HG03159 (cell line): ENCODE measurements at regions not wholly inside any gene's neighbourhood (a gene's known extent, or its start where the extent isn't known, plus 50 kb on each side); places are given as distances from the start of the nearest gene placed in this dataset.
"Not testable (repeated sequence)": the region's sequence is repeated elsewhere in the genome, so short reads cannot be mapped to it uniquely, and the experiment has no call there.

ENCODE experiments used
- ATAC-seq: cut with Tn5 transposase; IDR thresholded peaks from one replicate; pipeline ENCODE4 v1.9.1; 2021; ENCODE audit warnings: mild to moderate bottlenecking, moderate library complexity; ENCODE audit not compliant: unreplicated experiment

DNA sequence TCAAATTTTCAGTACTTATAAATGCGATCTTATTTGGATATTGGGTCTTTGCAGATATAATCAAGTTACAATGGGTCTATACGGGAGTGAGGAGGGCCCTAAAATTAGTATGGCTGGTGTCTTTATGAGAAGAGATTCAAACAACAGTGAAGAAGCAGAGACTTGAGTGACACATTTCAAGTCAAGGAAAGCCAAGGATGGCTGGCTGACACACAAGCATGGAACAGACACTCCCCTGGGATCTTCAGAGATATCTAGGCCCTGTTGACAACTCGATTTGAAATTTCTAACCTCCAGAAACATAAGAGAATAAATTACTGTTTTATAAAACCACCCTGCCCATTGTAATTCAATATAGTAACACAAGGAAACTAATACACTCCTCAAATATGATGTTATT lies 1886.0 kb upstream of the PCDH7 start:
- no peak for ATAC-seq

DNA sequence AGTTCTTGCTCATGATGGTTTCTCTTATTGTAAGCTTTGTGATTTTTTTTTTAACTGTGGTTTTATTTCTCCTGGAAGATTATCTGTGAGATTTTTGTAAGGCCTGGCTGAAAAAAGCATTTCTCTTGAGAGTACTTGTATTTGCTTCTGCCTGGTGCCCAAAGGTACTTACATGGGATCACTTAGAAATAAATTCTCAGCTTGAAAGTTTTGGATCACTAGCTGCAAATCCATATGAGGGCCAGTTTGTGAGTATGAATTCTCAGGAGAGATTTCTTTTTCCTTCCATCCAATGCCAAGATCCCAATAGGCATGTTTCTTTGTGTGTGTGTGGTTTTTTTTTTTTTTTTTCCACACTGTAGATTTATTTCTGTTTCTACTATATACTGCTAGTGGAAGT lies 1884.7 kb upstream of the PCDH7 start:
- no peak for ATAC-seq

DNA sequence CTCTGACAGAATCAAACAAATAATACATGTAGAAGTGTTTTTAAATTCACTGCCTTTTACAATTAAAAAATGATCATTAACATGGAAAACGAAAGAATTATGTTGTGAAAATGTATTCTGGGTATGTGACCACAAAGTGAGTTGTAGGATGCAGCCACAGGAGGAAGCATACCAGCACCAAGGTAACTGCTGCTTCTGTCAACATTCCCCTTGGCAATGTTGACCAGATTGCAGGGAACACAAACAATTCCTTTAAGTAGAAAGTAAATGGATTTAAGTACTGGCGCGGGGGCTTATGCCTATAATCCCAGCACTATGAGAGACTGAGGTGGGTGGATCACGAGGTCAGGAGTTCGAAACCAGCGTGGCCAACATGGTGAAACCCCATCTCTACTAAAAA lies 1877.9 kb upstream of the PCDH7 start:
- ATAC-seq = no peak

DNA sequence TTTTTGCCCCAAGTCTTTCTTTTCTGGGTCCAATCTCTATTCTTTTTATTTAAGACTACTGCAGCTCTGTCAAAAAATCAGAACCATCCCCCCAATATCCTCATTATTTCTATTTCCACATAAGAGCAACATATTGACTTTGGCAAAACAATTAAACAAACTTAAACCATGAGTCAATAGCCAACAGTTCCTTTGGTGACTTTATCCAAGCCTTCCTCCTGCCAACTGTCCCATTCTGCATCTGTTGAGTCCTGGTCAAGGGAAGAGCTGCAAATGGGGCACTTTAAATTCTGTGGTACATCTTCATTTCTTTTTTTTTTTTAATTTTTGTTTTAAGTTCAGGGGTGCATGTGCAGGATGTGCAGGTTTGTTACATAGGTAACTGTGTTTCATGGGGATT lies 1875.0 kb upstream of the PCDH7 start:
- no peak for ATAC-seq

DNA sequence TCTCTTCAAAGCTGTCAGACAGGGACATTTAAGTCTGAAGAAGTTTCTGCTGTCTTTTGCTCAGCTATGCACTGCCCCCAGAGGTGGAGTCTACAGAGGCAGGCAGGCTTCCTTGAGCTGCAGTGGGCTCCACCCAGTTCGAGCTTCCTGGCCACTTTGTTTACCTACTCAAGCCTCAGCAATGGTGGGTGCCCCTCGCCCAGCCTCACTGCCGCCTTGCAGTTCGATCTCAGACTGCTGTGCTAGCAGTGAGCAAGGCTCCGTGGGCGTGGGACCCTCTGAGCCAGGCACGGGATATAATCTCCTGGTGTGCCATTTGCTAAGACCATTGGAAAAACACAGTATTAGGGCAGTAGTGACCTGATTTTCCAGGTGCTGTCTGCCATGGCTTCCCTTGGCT lies 1863.1 kb upstream of the PCDH7 start:
- ATAC-seq = not testable (repeated sequence)

DNA sequence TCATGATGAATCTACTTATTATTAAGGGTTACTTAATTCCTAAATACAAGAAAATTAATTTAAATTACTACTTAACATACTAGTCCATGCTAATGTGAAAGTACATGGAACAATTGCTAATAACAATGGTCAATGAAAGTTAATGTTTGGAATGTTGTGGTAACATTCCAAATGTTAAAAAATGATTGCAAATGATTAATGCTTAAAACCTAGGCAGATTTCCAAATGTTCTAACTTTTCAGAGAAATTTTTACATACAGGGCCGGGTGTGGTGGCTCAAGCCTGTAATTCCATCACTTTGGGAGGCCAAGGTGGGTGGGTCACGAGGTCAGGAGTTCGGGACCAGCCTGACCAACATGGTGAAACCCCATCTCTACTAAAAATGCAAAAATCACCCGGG lies 1851.3 kb upstream of the PCDH7 start:
- ATAC-seq = no peak

DNA sequence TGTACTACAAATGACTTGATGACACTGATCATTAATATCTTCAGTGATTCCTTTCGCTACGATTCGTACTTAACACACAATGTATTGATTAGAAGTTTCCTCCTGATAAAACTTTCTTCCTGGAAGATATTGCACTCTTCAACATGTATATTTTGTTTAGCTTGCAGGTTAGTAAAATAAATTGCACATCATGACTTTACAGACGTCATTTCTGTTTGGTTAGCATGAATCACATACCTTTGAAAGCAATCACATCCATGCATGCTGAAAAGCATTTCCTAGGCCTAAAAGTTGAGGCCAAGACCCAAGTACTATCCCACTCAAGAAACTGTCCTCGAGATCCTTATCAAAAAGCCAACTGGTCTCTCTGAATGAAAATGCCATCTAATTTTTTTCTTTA lies 1841.0 kb upstream of the PCDH7 start:
- ATAC-seq = no peak

DNA sequence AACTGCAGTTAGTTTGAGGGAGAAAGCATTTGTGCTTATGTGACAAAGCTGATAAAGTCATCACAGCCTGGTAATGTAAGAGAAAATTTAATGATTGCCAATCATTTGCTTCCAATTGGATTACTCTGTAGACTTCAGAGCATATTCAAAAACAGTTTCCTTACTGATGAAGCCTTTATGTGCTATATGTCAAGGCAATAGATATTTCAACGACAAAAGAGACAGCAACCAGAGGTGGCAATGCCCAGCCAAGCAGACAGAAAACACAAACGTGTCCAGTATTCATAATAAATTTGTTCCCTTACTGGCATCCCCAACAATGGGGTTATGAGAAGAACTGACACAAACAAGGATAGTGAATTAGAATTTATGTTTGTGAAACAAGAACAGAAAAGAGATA lies 1840.3 kb upstream of the PCDH7 start:
- ATAC-seq = no peak

DNA sequence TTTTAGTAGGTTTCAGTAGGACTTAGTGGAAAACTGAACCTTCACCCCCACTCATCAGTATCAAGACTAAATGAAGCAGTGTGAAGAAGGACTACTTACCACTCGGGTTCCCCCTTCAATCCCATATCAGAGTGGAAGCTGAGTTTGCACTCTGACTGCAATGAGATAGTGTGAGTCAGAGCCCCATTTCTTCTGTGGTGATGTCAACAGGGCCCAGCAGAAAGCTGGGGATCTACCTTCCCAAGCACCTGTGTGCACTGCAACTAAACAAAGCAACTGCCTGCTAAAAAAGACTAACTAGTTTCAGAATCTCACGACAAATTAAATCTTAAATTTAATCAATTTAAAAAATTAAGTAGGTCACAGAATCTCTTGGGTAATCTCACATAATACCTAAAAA lies 1837.0 kb upstream of the PCDH7 start:
- no peak for ATAC-seq

DNA sequence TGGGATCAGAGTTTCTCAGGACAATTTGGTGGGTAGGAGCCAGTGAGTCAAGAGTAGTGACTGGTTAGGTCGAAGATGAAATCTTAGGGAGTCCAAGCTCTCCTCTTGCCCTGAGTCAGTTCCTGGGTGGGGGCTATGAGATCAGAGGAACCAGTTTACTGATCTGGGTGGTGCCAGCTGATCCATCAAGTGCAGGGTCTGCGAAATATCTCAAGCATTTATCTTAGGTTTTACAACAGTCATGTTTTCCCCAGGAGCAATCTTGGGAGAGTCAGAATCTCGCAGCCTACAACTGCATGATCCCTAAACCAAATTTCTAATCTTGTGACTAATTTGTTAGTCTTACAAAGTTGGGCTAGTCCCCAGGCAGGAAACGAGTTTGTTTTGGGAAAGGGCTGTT lies 1833.2 kb upstream of the PCDH7 start:
- no peak for ATAC-seq

DNA sequence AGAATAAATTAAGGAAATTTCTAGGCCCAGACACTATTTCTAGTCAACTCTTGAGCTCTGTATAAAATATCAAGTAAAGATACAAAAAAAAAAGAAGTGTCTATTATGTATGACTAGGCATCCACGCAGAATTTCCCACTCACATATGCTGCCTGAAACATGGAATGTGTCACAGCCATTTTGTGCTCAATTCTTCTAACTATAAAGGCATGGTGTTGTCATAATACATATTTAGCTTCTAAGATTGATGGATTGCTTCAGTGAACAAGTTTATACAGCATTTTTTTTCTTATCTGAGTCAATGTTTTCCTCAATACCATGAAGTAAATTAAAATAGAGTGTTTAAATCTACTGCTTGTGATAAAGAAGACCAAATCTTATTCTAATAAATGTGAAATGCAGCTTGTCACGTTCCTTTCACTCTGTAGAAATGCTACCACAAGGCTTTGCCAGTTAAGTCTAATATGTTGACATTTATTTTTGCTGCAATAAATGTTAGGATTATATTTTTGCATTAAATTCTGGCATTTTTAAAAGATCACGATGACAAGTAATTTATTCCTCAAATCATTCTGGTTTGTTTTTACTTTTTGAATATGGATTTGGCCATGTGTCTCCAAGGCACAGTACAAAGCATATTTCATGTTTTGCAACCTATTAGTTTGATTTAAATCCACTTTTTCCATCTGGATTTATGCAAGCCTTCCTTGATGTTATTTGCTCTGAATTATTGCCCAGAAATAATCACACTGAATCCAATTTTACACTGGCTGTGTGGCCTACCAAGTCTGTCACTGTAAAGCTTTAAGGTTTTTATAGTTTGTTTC lies 1829.0 kb upstream of the PCDH7 start:
- no peak for ATAC-seq

DNA sequence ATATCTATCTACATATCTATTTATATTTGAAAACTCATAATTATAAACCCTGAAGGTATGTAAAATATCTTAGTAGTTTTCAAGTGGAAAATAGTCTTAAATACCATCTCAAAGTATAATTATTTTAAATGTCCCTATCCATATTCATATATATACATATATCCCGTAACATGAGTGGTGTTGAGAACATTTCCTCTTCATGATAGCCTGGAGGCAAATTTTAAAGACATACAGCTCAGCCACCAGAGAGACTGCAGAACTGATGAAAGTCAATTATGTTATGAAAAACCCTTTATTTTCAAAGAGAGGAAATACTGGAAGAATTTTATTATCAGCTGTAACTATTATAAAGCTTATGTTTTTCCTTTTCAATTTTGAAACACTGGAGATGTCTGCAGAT lies 1806.7 kb upstream of the PCDH7 start:
- ATAC-seq = no peak

DNA sequence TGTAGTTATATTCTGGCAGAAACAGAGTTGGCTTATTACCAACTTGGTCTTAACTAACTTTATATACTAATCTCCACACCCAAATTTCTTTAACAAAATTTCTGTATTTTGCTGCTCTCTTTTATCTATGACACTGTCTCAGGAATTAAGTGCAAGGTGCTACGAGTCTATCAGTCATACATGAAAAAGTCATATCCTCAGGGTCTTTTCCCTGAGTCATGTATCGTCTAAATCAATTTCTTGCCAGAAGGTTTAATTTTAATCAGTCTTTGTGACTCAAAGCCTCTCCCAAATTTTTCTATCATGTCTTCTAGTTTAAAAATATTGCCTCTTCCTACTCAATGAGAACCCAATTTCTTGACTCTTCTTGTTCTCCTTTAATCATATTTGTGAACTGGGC lies 1803.6 kb upstream of the PCDH7 start:
- ATAC-seq = no peak

DNA sequence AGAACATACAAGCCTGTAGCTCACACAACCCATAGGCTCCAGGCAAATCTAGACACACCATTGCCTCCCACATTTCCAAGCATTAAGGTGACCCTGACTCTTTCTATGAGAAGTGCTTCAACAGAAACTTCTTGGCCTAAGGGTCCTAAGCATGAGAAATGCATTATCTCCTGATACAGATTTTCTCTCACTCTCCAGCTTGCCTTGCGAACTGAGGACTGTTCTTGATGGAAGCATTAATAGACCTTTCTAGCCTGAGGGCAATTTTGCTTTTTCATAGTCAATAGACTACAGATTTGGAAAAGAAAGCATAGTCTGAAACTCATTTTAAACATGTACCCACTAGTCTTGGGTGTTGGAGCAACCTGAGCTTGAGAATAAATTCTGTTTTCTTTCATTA lies 1801.3 kb upstream of the PCDH7 start:
- no peak for ATAC-seq

DNA sequence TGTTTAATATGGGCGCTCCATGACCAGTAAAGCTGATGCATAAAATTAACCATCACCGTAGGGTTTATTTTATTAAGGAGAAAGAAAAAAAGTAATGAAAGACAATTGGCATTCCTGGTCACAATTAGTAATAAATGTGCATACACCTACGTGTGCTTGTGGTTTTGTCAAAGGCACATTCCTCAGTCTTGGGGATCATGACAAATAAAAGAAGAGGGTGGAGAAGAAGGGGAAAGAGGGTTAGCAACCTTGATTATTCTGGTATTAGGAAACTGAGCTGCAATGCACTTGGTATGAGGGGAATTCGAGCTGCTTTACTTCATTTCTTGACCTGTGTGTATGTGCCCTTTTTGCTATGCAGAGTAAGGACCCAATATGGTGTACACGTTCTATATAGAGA lies 1798.3 kb upstream of the PCDH7 start:
- ATAC-seq = no peak

DNA sequence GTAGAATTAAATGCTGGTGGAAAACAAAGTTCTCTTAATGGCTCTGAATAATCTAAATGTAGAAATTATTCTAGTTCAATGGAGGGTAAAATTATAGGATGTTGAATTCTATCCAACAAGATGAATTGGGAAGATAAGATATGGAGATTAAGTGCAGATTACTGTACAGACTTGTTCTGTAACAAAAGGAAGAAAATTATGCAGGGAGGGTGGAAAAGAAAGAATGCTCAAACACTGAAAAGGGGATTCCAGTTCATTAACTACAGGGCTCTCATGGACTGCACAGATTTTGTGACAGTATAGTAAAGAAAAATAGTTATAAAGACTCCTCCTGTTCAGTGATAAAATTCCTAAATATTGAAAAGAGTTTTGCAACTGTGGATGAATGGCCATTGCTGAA lies 1794.0 kb upstream of the PCDH7 start:
- no peak for ATAC-seq

DNA sequence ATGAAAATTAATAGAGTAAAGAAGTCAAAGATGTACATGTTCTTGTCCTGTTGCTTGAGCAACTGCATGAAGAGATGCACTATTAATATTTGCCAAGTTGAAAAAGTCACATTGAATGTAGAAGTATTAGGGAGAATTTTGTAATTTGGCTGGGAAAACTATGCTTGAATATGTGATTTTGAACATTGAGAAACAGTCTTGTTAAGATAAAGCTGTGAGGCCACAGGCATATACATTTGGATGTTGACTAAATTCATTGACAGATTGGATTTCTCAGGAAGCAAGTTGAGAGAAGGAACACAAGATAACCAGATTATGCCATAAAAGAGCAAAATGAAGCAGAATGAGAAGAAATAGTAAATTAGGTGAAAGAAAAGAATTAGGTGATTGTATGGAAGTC lies 1777.5 kb upstream of the PCDH7 start:
- no peak for ATAC-seq

DNA sequence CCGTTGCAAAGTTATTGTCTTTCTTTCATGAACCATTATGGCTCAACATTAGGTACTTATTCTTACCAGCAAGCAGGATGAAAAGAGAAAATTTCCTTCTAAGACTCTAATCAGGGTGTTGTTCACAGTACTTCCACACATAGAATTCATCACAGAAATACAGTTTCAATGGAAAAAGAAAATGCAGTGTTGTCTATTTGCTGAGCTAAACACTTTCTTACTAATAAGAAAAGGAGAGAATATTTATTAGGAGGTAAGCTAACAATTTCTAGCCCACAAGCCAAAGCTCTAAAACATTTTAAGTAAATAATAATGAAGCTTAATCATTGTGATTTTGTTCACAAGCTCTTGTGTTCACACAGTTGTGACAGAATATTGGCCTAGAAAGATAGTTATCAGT lies 1772.8 kb upstream of the PCDH7 start:
- no peak for ATAC-seq

DNA sequence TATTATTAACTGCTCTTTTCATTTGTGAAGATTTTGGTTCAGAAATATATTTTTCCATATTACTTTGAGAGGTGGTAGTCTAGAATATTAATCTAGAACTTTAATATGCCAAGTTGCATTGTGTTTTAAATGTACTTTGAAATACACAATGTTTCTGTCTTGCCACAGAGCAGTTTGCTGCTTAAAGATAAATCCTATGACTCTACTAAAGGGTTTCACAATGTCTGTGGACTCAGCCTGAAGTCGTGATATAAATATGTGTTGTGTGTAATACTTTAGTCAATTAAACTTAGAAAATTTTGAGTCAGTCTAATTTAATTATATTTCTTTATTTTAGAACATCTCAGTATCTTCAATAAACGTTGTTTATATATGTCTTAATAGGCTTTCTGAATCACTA lies 1771.7 kb upstream of the PCDH7 start:
- no peak for ATAC-seq

DNA sequence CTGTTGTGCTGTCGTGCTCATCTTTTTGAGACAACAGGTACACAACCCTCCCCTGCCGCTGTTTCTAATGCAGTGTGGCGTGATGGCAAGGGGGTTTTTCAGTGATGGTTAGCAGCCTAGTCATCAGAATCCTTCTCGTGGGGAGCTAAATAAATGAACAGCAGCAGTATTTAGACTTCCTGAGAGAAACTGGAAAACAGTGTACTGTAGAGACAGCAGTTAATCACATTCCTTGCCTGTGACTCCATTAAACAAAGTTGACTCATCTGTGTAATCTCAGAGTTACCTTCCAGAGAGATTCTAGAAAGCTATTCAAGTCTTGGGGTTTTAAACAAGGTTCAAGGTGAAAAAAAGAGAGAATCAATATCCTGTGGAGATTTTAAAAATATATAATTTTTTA lies 1753.2 kb upstream of the PCDH7 start:
- ATAC-seq = no peak

DNA sequence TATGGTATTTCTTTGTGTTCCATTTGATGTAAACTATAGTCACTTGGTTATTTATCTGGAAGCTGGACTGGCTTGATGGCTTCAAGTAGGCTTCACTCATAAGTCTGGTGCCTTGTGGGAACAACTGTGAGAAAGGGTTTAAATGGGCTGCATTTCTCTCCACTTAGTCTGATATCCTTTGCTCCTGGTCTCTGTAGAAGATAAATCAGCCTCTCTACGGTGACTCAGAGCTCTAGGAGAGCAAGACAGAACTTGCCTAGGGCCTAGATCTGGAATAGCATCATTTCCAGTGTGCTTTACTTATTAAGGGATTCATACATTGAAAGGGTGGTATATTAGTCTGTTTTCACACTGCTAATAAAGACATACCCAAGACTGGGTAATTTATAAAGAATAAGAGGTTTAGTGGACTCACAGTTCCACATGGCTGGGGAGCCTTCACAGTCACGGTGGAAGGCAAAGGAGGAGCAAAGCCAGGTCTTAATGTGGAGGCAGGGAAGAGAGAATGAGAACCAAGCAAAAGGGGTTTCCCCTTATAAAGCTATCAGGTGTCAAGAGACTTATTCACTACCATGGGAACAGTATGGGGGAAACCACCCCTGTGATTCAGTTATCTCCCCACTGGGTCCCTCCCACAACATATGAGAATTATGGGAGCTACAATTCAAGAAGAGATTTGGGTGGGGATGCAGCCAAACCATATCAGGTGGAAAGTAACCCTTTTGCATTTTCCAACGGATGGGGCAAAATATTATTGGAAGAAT lies 1746.4 kb upstream of the PCDH7 start:
- no peak for ATAC-seq

DNA sequence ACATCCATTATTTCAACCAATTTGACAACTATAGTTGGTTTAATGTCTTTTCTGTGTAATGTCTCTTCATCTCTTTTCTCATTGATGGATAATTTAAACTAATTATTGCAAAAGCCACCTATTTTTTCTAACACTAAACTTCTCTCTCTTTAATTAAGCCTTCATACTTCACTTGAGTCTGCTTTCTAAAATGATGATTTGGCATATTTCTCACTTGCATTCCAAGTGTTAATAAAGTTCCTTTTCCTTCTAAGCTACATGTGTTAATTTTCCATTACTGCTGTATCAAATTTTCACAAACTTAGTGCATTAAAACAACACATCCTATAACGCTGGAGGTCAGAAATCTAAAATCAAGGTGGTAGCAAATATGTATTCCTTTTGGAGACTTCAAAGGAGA lies 1743.8 kb upstream of the PCDH7 start:
- no peak for ATAC-seq

DNA sequence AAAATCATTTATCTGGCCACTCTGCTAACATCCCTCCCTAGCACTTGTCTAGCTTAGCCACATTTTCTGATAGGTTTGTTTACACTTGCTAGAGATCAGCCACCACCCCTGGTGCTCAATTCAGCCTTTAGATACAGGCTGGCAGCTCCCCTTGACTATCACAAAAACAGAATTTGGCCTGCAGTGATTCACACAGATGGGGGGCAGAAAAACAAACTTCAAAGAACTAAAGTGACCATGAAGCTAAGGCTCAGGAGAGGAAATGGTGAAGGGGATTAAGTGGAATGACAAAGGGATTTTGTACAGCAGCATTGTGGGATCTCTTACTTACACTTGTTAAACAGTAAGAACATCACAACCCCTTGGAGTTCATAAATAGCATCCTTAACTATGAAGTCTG lies 1718.0 kb upstream of the PCDH7 start:
- ATAC-seq = no peak
